Globus pallidus (tissue), 1 donor: ENCODE measurements at regions not wholly inside any gene's neighbourhood (a gene's known extent, or its start where the extent isn't known, plus 50 kb on each side); places are given as distances from the start of the nearest gene placed in this dataset.

Source experiments
- DNase-seq: peaks from one replicate; pipeline ENCODE4 v3.0.0-alpha.2; 2015; ENCODE audit warnings: low spot score

GRCh38 chr20:57876163-57876562 lies 166.3 kb upstream of the PMEPA1 start:
- DNase-seq = no peak

GRCh38 chr20:57874141-57874540 lies 164.3 kb upstream of the PMEPA1 start:
- no peak for DNase-seq

- no peak for DNase-seq
Measured at GRCh38 chr20:57872816-57873409, 163.1 kb upstream of the PMEPA1 start.

- DNase-seq = no peak
Measured at GRCh38 chr20:57871237-57871632, 161.4 kb upstream of the PMEPA1 start.

- no peak for DNase-seq
Measured at GRCh38 chr20:57870597-57871236, 160.9 kb upstream of the PMEPA1 start.

GRCh38 chr20:57869951-57870315 lies 160.1 kb upstream of the PMEPA1 start:
- no peak for DNase-seq

- DNase-seq = no peak
Measured at GRCh38 chr20:57869291-57869950, 159.6 kb upstream of the PMEPA1 start.

GRCh38 chr20:57868310-57868709 lies 158.5 kb upstream of the PMEPA1 start:
- no peak for DNase-seq

GRCh38 chr20:57867807-57868206 lies 158.0 kb upstream of the PMEPA1 start:
- no peak for DNase-seq

GRCh38 chr20:57867181-57867803 lies 157.5 kb upstream of the PMEPA1 start:
- no peak for DNase-seq

GRCh38 chr20:57866250-57867106 lies 156.7 kb upstream of the PMEPA1 start:
- no peak for DNase-seq

- DNase-seq = no peak
Measured at GRCh38 chr20:57865266-57865665, 155.5 kb upstream of the PMEPA1 start.

GRCh38 chr20:57860576-57860975 lies 150.8 kb upstream of the PMEPA1 start:
- no peak for DNase-seq

- no peak for DNase-seq
Measured at GRCh38 chr20:57857969-57858368, 148.2 kb upstream of the PMEPA1 start.

- no peak for DNase-seq
Measured at GRCh38 chr20:57857118-57857517, 147.3 kb upstream of the PMEPA1 start.

- DNase-seq = no peak
Measured at GRCh38 chr20:57856658-57857057, 146.8 kb upstream of the PMEPA1 start.

- no peak for DNase-seq
Measured at GRCh38 chr20:57851796-57852195, 142.0 kb upstream of the PMEPA1 start.

GRCh38 chr20:57851025-57851682 lies 141.3 kb upstream of the PMEPA1 start:
- no peak for DNase-seq

GRCh38 chr20:57849521-57850215 lies 139.9 kb upstream of the PMEPA1 start:
- DNase-seq = no peak

GRCh38 chr20:57849121-57849520 lies 139.3 kb upstream of the PMEPA1 start:
- DNase-seq = no peak

GRCh38 chr20:57848282-57848681 lies 138.5 kb upstream of the PMEPA1 start:
- DNase-seq = no peak
